GM18858 (cell line): ENCODE measurements at regions not wholly inside any gene's neighbourhood (a gene's known extent, or its start where the extent isn't known, plus 50 kb on each side); places are given as distances from the start of the nearest gene placed in this dataset.

Experiments used
- ATAC-seq: cut with Tn5 transposase; IDR thresholded peaks from one replicate; pipeline ENCODE4 v1.9.1; 2021; ENCODE audit not compliant: unreplicated experiment

GRCh38 chr2:134070281-134070741 lies 183.6 kb upstream of the MGAT5 start:
- ATAC-seq = no peak

- no peak for ATAC-seq
Measured at GRCh38 chr2:134072341-134072740, 181.5 kb upstream of the MGAT5 start.

- no peak for ATAC-seq
Measured at GRCh38 chr2:134073023-134073422, 180.8 kb upstream of the MGAT5 start.

GRCh38 chr2:134074619-134075018 lies 179.3 kb upstream of the MGAT5 start:
- ATAC-seq = no peak

GRCh38 chr2:134075204-134075603 lies 178.7 kb upstream of the MGAT5 start:
- no peak for ATAC-seq

GRCh38 chr2:134078354-134078753 lies 175.5 kb upstream of the MGAT5 start:
- ATAC-seq = no peak

- peak; percentile 95 for ATAC-seq
Measured at GRCh38 chr2:134079373-134079772, 174.5 kb upstream of the MGAT5 start.

GRCh38 chr2:134080386-134081089 lies 173.3 kb upstream of the MGAT5 start:
- ATAC-seq = no peak

GRCh38 chr2:134081238-134081938 lies 172.5 kb upstream of the MGAT5 start:
- no peak for ATAC-seq

GRCh38 chr2:134083548-134083947 lies 170.3 kb upstream of the MGAT5 start:
- ATAC-seq = no peak

GRCh38 chr2:134086594-134087219 lies 167.2 kb upstream of the MGAT5 start:
- ATAC-seq = no peak

GRCh38 chr2:134087371-134087921 lies 166.4 kb upstream of the MGAT5 start:
- peak; percentile 63 for ATAC-seq

GRCh38 chr2:134089454-134089853 lies 164.4 kb upstream of the MGAT5 start:
- ATAC-seq = no peak

GRCh38 chr2:134097740-134098139 lies 156.1 kb upstream of the MGAT5 start:
- no peak for ATAC-seq

GRCh38 chr2:134098321-134098720 lies 155.6 kb upstream of the MGAT5 start:
- no peak for ATAC-seq

- ATAC-seq = no peak
Measured at GRCh38 chr2:134099273-134099672, 154.6 kb upstream of the MGAT5 start.

GRCh38 chr2:134103196-134103595 lies 150.7 kb upstream of the MGAT5 start:
- no peak for ATAC-seq

GRCh38 chr2:134104754-134105153 lies 149.1 kb upstream of the MGAT5 start:
- no peak for ATAC-seq

- no peak for ATAC-seq
Measured at GRCh38 chr2:134107402-134107801, 146.5 kb upstream of the MGAT5 start.

GRCh38 chr2:134108113-134108512 lies 145.8 kb upstream of the MGAT5 start:
- no peak for ATAC-seq

GRCh38 chr2:134109246-134109645 lies 144.6 kb upstream of the MGAT5 start:
- ATAC-seq = no peak

- no peak for ATAC-seq
Measured at GRCh38 chr2:134109725-134110124, 144.1 kb upstream of the MGAT5 start.
